Medulla oblongata (tissue), 1 donor: ENCODE measurements at regions not wholly inside any gene's neighbourhood (a gene's known extent, or its start where the extent isn't known, plus 50 kb on each side); places are given as distances from the start of the nearest gene placed in this dataset.

ENCODE experiments used
- DNase-seq: peaks from one replicate; pipeline ENCODE4 v3.0.0-alpha.2; 2015; ENCODE audit errors: extremely low spot score

DNA sequence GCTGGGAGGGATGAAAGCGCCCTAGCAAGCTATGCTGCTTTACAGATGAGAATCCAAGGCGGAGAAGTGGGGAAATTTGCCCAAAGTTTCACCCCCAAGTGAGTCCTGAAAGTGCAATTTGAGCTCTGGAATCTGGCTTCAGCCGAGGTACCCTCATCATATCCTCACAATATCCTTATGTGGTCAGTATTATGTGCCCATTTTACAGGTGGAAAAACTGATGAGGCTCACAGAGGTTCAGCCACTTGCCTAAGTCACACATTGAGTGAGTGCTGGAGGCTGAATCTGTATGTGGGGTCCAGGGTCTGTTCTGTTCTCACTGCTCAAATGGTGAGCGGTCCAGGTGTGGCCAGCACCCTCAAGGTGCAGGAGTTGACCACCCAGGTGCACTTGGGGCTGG is 85.3 kb downstream of the MATN1 start:
- no peak for DNase-seq

DNA sequence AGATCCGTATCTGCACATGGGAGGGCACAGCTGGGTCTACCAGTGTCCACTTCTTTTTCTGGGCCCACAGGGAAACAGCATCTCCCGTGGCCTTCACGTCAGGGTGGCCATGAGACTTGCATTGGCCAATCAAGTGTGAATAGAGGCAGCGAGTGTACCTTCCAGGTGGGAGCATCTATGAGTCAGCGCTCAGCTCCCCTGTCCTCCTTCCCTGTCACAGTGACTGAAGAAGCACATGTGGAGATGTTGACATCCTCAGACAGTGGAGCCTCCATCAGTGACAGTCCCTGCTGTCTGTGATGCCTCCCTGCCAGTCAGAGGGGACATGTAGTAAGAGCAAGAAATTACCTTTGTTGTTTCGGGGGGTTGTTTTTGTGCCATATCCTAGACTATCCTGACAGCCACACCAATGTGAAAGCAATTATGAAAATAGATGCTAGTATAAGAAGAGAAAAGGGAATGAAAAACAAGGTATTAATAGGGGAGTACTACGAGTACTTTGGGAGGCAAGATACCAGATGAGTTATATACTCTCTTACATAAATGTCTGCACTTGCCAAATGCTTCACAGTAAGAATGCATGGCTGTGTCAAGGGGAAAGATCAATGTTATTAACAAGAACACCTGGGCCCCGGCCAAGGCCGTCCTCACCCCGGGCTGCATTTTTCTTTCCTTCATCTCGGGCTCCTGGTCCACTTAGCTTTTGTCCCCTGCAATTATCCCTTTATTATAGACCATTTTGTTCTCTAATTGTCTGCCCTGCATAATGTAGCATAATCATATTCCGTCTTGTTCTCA is 86.0 kb downstream of the MATN1 start:
- no peak for DNase-seq

DNA sequence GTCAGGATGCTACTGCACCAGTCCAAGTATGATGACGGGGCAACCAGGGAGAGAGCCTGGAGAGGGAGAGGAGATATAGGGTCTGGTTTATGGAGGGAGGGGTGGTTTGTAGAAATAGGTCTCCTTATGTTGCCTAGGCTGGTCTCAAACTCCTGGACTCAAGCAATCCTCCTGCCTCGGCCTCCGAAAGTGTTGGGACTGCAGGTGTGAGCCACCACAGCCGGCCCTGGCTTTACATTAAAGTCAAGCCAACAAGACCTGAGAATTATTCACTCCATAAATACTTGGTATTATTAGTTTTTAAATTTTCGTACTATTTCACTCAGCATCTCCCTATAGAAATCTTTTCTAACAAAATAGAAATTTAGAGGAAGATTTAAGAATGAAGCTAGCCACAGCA is 86.8 kb downstream of the MATN1 start:
- DNase-seq, result no peak

DNA sequence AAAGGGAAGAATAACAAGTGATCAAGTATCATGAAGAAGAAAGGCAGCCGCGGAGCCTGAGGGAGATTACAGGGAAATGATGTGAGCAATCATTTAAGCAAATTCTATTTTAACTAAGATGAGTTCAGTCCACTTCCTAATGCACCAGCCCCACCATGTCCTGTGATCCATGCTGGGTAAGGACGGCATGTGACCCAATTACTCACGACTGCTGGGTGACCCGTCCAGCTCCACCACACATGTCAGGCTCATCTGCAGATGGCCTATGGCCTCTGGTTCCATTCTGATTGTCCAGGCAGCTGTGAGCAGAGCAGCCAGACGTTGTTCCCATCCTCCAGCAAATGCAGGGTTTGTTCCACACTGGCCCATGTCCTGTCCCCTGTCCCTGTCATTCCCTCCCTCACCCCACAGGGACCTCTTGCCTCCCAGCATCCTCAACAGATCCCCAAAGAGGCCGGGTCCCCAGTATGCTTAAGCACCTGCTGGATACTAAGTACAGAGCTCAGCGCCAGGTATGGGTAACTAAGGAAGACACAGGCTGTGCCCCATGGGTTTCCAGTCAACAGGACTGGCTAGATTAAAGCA is 87.9 kb downstream of the MATN1 start:
- no peak for DNase-seq

DNA sequence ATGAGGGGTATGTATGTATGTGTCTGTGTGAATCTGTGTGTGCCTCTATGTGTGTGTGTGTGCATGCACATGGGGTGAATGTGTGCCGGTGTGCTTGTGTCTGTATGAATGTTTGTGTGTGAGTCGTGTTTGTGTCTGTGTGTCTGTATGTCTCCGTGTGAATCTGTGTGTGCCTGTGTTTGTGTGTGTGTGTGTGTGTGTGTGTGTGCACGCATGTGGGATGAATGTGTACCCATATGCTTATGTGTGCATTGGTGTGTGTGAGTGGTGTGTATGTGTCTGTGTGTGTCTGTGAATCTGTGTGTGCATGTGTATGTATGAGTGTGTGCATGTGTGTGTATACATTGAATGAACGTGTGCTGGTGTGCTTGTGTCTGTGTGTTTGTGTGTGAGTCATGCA is 88.9 kb downstream of the MATN1 start:
- DNase-seq, result no peak

DNA sequence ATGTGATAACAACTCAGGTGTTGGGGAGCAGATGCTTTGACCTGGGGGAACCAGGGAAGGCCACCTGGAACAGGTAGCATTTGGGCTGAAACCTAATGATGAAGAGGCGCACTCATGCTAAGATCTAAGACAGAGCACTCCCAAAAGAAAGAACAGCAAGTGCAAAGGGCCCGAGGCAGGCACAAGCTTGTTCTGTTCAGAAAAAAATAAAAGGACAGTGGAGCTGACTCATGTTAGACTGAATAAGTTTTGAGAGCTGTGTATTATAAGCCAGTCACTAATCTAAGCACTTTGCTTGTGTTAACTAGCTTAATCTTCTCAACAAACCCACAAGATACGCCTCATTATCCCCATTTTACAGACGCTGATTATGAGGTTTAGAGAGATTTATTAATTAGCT is 90.1 kb downstream of the MATN1 start:
- no peak for DNase-seq

DNA sequence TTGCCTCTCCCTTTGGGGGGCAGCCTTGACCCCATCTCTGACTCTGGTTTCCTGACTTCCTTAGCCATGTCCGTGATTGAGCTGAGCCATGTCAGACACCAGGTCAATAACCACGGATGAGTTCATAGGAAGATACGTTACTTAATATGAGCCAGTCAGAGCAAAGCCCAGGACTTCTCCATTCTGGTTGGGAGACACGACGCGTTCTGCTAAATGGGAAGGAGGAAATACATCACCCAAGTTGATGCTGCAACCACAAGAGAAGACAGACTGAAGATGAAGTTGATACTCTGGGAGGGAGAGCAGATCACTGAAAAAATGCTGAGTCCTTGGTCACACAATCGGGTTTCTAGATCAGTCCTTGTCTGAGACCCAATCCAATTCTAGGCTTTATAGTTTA is 90.9 kb downstream of the MATN1 start:
- DNase-seq, result no peak

DNA sequence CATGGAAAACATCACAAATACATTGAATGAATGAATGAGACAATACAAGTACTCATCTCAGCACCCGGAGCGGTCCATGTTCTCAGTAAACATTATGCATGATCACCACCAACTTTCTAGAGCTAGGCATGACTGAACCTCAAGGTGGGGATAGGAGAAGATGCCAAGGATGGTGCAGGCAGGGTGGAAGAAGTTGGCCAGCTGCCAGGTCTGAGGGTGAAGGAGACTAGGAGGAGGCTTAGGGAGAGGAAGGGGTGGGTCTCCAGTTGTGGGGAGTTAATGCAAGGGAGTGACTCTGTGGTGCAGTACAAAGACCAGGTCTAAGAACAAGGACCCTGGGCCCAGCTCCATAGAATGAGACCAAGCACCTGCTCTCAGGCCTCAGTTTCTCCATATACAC is 91.7 kb downstream of the MATN1 start:
- no peak for DNase-seq

DNA sequence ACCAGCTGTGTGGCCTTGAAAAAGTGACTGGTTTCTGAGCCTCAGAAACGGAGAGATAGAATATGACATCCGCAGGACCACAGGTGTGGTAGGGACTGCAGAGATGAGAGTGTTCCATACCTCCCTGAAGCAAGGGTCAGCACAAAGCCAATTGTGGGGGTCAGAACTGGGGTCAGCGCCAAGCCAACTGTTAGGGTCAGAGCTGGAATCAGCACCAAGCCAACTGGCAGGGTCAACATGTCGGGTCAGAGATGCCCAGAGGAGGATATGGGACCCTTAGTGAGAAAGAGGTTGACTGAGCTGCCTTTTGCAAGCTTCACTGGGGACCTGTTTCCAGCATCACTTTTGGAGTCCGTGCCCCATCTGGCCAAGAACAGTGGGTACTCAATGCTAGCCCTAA is 93.9 kb downstream of the MATN1 start:
- DNase-seq, result no peak

DNA sequence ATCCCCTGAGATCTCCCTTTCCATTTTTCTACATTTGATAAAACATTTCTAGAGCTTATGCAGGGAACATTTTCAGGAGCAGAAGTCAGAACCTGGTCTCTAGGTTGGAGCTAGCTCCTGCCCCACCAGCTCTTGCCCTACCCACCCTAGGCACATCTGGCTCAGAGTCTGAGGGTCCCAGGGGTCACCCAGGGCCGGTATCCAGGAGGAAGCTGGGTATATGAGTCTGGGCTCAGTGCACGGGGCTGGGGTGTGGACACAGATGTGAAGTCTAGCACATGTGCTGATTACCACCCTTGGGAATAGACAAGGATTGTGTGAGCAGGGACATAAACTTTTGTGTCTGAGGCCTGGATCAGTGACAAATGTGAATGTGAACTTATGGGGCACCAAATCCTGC is 95.4 kb downstream of the MATN1 start:
- DNase-seq, result no peak

DNA sequence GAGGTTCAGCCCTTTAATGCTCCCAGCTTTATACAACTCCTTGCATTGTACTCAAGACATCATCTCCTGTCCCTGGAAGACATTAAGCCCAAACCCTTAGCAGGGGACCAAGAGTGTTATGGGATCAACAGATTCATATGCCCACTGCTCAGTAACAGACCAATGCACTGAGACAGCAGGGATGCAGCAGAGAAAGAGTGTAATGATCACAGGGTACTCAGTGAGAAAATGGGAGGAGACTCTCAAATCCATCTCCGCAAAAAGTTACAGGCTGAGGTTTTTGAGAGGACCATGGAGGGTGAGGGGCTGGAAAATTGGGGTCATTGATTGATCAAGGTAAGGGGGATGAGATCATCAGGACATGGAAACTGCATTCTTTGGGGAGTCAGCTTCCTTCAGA is 96.2 kb downstream of the MATN1 start:
- DNase-seq, result no peak

DNA sequence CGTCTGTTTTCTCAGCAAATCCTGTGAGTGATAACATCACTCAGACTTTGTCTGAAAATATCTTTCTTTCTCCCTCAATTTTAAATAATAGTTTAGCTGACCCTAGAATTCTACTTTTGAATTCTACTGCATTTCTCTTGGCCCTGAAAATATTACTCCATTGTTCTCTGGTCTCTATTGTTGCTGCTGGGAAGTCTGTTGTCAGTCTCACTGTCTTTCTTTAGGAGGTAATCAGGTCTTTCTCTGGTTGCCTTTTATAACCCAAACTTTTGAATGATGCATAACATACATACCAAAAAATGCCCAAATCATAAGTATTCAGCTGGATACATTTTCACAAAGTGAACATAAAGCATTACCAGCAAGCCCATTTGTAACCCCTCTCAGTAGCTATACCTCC is 100.0 kb downstream of the MATN1 start:
- no peak for DNase-seq

DNA sequence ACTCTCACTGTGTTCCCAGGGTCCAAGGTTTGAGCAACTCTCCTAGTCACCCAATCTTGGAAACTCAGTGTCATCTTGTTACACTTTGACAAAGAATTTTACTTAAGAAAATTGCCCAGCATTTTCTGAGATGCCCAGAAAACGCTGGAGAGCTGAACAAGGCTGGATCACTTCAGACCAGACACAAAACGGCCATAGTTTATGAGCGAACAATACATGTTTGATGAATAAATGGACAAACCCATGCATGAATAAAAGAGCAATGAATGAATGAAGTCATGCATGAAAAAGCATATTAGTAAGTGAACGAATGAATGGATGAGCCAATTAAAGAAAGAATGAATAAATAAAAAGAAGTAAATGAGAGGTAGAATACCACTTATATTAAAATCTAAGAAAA is 103.8 kb downstream of the MATN1 start:
- no peak for DNase-seq

DNA sequence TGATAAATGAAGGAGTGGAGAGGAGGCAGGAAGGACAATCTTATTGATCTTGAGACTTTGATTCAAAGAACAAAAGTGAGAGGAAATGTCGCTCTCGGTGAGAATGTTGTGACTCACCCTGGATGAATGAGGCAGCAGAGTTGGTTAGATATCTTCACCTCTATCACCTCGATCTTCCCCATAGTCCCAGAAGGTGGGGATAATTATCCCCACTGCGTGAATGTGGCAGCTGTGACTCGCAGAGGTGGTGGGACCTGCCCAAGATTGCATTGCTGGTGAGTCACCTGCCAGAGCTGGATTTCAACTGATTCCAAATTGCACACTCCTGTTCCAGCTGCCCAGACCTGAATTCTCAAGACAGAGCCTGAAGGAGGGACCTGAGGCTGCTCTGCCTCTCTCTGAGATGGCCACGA is 105.0 kb downstream of the MATN1 start:
- DNase-seq, result no peak

DNA sequence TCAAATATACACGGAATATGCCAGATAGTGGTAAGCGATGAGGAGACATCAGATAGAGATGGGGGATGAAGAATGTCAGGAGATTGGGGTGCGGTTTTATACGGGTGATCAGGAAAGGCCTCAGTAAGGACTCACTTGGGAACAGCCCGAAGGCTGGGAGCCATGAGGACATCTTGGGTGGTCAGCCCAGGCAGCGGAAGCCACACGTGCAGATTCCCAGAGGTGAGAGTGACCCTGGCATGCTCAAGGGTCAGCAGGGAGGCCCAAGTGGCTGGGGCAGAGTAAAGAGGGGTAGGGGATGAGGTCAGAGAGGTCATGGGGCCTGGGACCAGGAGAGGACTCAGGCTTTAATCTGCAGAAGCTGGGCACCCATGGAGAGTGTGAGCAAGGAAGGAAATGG is 106.6 kb downstream of the MATN1 start:
- no peak for DNase-seq

DNA sequence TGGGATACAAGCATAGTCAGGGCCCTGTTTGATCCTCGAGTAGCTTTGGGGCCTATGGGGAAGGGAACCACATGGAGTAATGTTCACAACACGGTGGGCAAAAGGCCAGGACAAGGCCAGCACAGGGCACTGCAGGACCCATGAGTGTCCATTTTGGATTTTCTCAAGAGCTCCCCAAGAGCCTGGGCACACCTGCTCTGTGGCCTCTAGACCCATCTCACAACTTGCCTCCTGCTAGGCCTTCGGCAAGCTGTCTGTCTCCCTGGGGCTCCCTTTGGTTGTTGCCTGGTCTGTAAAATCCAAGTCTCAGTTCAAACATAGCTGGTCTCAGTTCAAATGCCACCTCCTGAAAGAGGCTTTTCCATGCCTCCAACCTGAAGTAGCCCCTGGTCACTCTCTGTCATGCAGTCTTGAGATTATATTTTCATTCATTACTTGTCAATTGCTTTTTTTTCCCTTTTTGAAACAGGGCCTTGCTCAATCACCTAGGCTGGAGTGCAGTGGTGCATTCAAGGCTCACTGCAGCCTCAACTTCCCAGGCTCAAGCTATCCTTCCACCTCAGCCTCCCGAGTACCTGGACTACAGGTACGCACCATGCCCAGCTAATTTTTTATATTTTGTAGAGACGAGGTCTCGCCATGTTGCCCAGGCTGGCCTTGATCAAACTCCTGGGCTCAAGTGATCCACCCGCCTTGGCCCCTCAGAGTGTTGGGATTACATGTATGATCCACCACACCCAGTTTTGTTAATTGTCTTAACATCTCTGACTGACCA is 107.4 kb downstream of the MATN1 start:
- no peak for DNase-seq

DNA sequence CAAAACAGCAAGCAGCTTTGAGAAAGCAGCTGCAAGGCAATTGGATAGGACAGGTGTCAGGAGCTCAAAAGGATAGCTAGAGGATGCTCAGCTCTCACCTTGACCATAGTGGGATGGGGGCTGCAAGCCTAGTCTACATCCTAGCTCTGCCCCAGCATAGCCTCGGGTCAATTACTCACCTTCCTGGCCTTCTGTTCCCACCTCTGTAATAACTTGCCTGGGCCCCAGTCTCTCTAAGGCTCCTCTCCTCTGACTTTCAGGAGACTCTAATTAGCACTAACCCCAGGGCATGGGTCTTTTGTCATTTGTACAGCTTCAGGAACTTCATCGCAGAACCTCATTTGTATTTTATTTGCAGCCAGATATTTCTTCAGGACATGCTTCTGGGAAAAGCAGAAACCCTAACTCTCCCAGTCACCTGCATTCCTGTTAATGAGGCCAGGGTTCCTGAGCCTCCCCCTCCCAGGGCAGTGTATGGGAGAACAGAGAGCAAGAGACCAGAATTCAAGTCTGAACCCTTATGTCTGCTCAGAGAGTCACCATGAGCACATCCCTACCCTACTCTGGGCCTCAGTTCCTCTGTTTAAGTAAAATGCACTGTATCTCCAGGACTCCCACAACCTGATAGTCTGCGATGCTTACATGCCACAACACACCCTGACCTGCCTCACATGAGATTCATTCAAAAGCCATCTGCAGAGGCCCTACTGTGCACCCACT is 108.1 kb downstream of the MATN1 start:
- DNase-seq, result no peak

DNA sequence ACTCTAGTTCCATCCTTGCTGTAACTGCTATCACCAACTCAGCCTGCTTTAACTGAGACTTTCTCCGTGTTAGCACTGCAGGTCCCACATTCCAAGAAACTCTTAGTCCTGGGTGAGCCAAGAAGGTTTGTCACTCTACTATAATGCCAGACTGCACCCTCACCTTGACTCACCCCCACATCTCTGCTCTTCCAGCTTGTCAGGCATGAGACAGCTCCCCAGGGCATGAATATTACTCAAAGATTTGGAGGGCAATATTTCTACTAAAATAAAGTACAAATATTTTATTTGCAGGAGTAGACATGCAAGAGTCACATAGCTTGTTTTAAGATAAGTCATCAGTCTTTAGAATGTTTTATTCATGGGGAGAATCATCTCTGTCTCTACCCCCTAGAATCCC is 110.2 kb downstream of the MATN1 start:
- DNase-seq, result no peak

DNA sequence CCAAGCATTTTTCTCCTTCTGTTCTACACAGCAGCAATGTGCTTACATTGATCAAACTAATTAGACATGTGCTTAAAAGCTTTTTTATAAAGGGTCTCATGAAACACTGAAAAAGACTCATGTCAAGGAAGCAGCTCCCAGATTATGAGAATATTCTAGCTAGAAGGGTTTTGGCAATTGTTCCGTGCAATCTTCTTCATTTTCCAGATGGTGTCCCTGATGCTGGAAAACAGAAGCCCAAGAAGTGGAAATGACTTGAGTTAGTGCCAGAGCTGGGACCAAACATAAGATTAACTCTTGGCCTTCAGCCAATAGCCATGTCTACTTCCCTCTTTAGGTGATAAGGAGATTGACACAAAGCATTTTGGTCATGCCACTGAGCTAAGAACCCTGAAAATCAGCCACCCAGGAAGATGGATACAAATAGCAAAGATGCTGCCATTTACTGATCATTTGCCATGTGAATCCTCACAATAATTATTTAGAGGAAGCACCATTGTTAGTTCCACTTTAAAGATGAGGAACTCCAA is 110.8 kb downstream of the MATN1 start:
- DNase-seq, result no peak

DNA sequence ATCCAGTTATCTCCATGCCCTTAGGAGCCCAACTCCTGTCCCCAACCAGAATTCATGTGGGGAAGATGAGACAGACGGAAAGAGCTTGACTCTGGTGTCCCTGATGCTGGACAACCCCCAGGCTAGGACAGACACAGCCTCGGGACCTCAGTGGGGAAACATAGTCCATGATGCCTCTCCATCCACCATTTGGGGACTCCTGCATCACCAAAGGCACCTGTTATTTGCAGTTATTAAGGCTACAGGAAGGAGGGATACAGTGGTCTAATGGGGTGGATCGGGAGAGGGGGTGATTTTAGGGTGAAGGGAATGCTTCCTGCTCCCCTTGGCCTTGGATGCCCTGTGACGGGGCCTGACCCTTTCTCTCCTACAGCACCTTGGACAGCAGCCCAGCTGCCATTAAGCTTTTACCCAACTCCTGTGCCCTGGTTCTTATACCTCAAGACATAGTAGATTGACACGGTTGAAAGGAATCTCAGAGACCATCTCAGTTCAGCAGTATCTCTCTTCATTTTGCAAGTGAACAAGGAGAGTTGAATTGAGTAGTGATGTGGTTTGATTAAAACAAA is 111.6 kb downstream of the MATN1 start:
- DNase-seq, result no peak

DNA sequence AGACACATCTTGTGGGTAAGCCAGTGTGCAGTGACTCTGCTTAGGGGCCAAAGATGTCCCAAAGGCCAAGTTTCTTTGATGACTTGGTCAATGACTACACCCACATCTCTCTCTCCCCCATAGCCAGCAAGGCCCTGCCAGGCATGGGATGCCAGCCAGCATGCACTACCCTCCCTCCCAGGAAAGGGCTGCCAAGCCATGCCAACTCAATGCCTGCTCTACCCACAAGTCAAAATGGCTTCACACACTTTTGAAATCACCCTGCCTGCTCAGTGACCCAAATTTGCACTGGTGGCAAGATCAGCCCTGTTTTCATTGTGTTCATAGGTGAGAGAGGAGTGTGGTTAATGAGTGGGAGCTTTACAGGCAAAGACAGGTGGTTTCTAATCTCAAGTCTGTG is 112.5 kb downstream of the MATN1 start:
- no peak for DNase-seq

DNA sequence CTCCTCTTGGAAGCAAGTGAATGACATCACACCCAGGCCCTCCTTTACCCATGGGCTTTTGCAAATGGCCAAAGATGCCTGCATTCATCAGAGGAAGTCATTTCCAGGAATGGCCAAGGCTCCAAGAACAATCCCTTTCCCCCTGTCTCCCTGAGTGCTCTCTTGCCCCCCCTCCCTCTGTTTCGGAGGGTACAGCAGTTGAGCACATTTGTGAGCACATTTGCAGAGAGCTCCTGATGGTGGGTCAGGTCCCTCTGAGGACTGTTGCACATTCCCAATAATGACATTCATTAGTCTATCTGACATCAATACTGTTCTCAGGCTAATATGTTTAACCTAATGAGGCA is 113.4 kb downstream of the MATN1 start:
- DNase-seq, result no peak
